ENCODE measurements at regions not wholly inside any gene's neighbourhood (a gene's known extent, or its start where the extent isn't known, plus 50 kb on each side); places are given as distances from the start of the nearest gene placed in this dataset.

- H3K4me3 ChIP-seq (ENCODE audit: insufficient read depth, low read length, poor library complexity, severe bottlenecking), result no peak overlapping the region
- peaks cover 6% of the 10 kb centered on the region; the same call in 1 of the 2 replicates for H3K9me3 ChIP-seq (ENCODE audit: insufficient read depth, low read length)
- no peak overlapping the region for H3K9ac ChIP-seq (ENCODE audit: low read length)
- no peak overlapping the region for H2AFZ ChIP-seq (ENCODE audit: low read depth, low read length, severe bottlenecking)
- H3K27ac ChIP-seq (ENCODE audit: low read depth, low read length), result no peak overlapping the region
- no peaks in the 10 kb centered on the region for H3K27me3 ChIP-seq (ENCODE audit: low read length)
- no peaks in the 10 kb centered on the region for H3K79me2 ChIP-seq (ENCODE audit: insufficient read depth, low read length)
- no peaks in the 10 kb centered on the region for H4K20me1 ChIP-seq (ENCODE audit: low read depth, low read length)
- no peaks in the 10 kb centered on the region for H3K36me3 ChIP-seq (ENCODE audit: low read length)
- H3K4me2 ChIP-seq (ENCODE audit: low read depth, low read length, poor library complexity, severe bottlenecking), result no peak overlapping the region
- H3K9me2 ChIP-seq (replicated peaks; ENCODE audit: insufficient read depth, low read length), result no peaks in the 10 kb centered on the region
- no peak for TF ChIP-seq EZH2phosphoT487 (conservative IDR thresholded peaks at IDR 0.05; ENCODE audit: low read length)
- TF ChIP-seq CTCF (IDR thresholded peaks at IDR 0.05; ENCODE audit: insufficient read depth, low read length, poor library complexity, severe bottlenecking), result no peak
- no peaks in the 10 kb centered on the region for H3F3A ChIP-seq (ENCODE audit: insufficient read depth)
Measured at GRCh38 chr22:48936391-48936790, 891.3 kb downstream of the BRD1 start.

GRCh38 chr22:48934446-48934845, 893.2 kb downstream of the BRD1 start:
- Histone ChIP-seq H3K27me3 (ENCODE audit: low read length) (no peaks in the 10 kb centered on the region), H3K79me2 (ENCODE audit: insufficient read depth, low read length) (no peaks in the 10 kb centered on the region), H3K4me3 (ENCODE audit: insufficient read depth, low read length, poor library complexity, severe bottlenecking) (no peak overlapping the region), H4K20me1 (ENCODE audit: low read depth, low read length) (no peaks in the 10 kb centered on the region), H3K9me3 (ENCODE audit: insufficient read depth, low read length) (peaks cover 6% of the 10 kb centered on the region; the same call in 1 of the 2 replicates), H3F3A (ENCODE audit: insufficient read depth) (no peaks in the 10 kb centered on the region), H2AFZ (ENCODE audit: low read depth, low read length, severe bottlenecking) (no peak overlapping the region), H3K9me2 (replicated peaks; ENCODE audit: insufficient read depth, low read length) (no peaks in the 10 kb centered on the region), H3K4me2 (ENCODE audit: low read depth, low read length, poor library complexity, severe bottlenecking) (no peak overlapping the region), H3K36me3 (ENCODE audit: low read length) (no peaks in the 10 kb centered on the region), H3K27ac (ENCODE audit: low read depth, low read length) (no peak overlapping the region), H3K9ac (ENCODE audit: low read length) (no peak overlapping the region)
- TF ChIP-seq EZH2phosphoT487 (conservative IDR thresholded peaks at IDR 0.05; ENCODE audit: low read length) (no peak), CTCF (IDR thresholded peaks at IDR 0.05; ENCODE audit: insufficient read depth, low read length, poor library complexity, severe bottlenecking) (no peak)

- H2AFZ ChIP-seq (ENCODE audit: low read depth, low read length, severe bottlenecking), result no peak overlapping the region
- no peaks in the 10 kb centered on the region for H4K20me1 ChIP-seq (ENCODE audit: low read depth, low read length)
- H3K9ac ChIP-seq (ENCODE audit: low read length), result no peak overlapping the region
- H3K79me2 ChIP-seq (ENCODE audit: insufficient read depth, low read length), result no peaks in the 10 kb centered on the region
- TF ChIP-seq CTCF (IDR thresholded peaks at IDR 0.05; ENCODE audit: insufficient read depth, low read length, poor library complexity, severe bottlenecking), result no peak
- TF ChIP-seq EZH2phosphoT487 (conservative IDR thresholded peaks at IDR 0.05; ENCODE audit: low read length), result no peak
- H3K27me3 ChIP-seq (ENCODE audit: low read length), result no peaks in the 10 kb centered on the region
- H3K9me3 ChIP-seq (ENCODE audit: insufficient read depth, low read length), result peaks cover 6% of the 10 kb centered on the region; the same call in 1 of the 2 replicates
- H3K4me2 ChIP-seq (ENCODE audit: low read depth, low read length, poor library complexity, severe bottlenecking), result no peak overlapping the region
- H3F3A ChIP-seq (ENCODE audit: insufficient read depth), result no peaks in the 10 kb centered on the region
- no peaks in the 10 kb centered on the region for H3K9me2 ChIP-seq (replicated peaks; ENCODE audit: insufficient read depth, low read length)
- no peak overlapping the region for H3K4me3 ChIP-seq (ENCODE audit: insufficient read depth, low read length, poor library complexity, severe bottlenecking)
- H3K27ac ChIP-seq (ENCODE audit: low read depth, low read length), result no peak overlapping the region
- no peaks in the 10 kb centered on the region for H3K36me3 ChIP-seq (ENCODE audit: low read length)
Measured at GRCh38 chr22:48931452-48931851, 896.2 kb downstream of the BRD1 start.
